OCI-LY7 (cell line): ENCODE measurements at regions not wholly inside any gene's neighbourhood (a gene's known extent, or its start where the extent isn't known, plus 50 kb on each side); places are given as distances from the start of the nearest gene placed in this dataset.

ENCODE experiments used
- BruUV-seq: library from RNA; stranded (reverse); fragments of 400-500 nt; replicated peaks from 2 replicates; lab custom pipeline; 2021; lab: Mats Ljungman, UMichigan
- CTCF ChIA-PET: fragments of 300-600 bp; sonication (Branson Sonifier 250); formaldehyde crosslinking; loops from one replicate; lab custom pipeline; 2022; ENCODE audit warnings: antibody characterized with exemption; ENCODE audit not compliant: unreplicated experiment; lab: Charles Lee
- POLR2A ChIA-PET: fragments of 300-600 bp; sonication (Branson Sonifier 250); formaldehyde crosslinking; loops from one replicate; lab custom pipeline; 2022; ENCODE audit warnings: antibody characterized with exemption; lab: Charles Lee
- DNase-seq: peaks from one replicate; pipeline ENCODE4 v3.0.0-alpha.2; 2015; ENCODE audit warnings: low spot score
- H2AFZ ChIP-seq: fragments of 200-600 bp; sonication (generic), shearing (Covaris generic); 2 replicates; pipeline ENCODE4 v1.6.1; 2014; ENCODE audit warnings: mild to moderate bottlenecking, antibody characterized with exemption, low read length, moderate library complexity
- H3K27ac ChIP-seq: fragments of 200-600 bp; sonication (generic); 2 replicates; pipeline ENCODE4 v1.5.1; 2014; ENCODE audit warnings: mixed run types, low read depth, mild to moderate bottlenecking, moderate library complexity, low read length, inconsistent platforms; ENCODE audit not compliant: poor library complexity, severe bottlenecking
- H3K36me3 ChIP-seq: fragments of 200-600 bp; sonication (generic); 2 replicates; pipeline ENCODE4 v1.6.1; 2014; ENCODE audit warnings: mild to moderate bottlenecking, antibody characterized with exemption, low read length, moderate library complexity, mixed read lengths; ENCODE audit not compliant: insufficient read depth
- H3K4me1 ChIP-seq: fragments of 200-600 bp; sonication (generic); 2 replicates; pipeline ENCODE4 v1.5.1; 2014; ENCODE audit warnings: mild to moderate bottlenecking, low read length; ENCODE audit not compliant: insufficient read depth, poor library complexity, severe bottlenecking
- H3K4me2 ChIP-seq: fragments of 200-600 bp; sonication (generic); 2 replicates; pipeline ENCODE4 v1.6.1; 2014; ENCODE audit warnings: mild to moderate bottlenecking, low read length
- H3K4me3 ChIP-seq: fragments of 200-600 bp; sonication (generic); 2 replicates; pipeline ENCODE4 v1.5.1; 2014; ENCODE audit warnings: mild to moderate bottlenecking, low read depth, low read length; ENCODE audit not compliant: poor library complexity, severe bottlenecking
- H3K79me2 ChIP-seq: fragments of 200-600 bp; sonication (generic); 2 replicates; pipeline ENCODE4 v1.6.1; 2016; ENCODE audit warnings: low read depth, mild to moderate bottlenecking, low read length, moderate library complexity, mixed read lengths; ENCODE audit not compliant: insufficient read depth
- H3K9me2 ChIP-seq: fragments of 200-600 bp; sonication (generic); 2 replicates; pipeline ENCODE4 v1.6.1; 2016; ENCODE audit warnings: mild to moderate bottlenecking, low read length, mixed read lengths; ENCODE audit not compliant: insufficient read depth
- H3K9me3 ChIP-seq: fragments of 200-600 bp; sonication (generic); 2 replicates; pipeline ENCODE4 v1.6.1; 2014; ENCODE audit warnings: mild to moderate bottlenecking, mixed run types, low read length, mixed read lengths
- H4K20me1 ChIP-seq: fragments of 200-600 bp; sonication (generic); 2 replicates; pipeline ENCODE4 v1.6.1; 2014; ENCODE audit warnings: mild to moderate bottlenecking, antibody characterized with exemption, low read length, moderate library complexity, mixed read lengths; ENCODE audit not compliant: insufficient read depth
- EZH2phosphoT487 ChIP-seq: fragments of 200-600 bp; sonication (generic); IDR thresholded peaks from 2 replicates; pipeline ENCODE4 v1.6.1; 2018; ENCODE audit warnings: low read depth, borderline replicate concordance, mild to moderate bottlenecking, mixed run types, antibody characterized with exemption, low read length, moderate library complexity, mixed read lengths
- intact Hi-C: fragments of 100-400 bp; cut with micrococcal nuclease; formaldehyde crosslinking; loops from one replicate; pipeline ENCODE4 v1.10.0; 2022; ENCODE audit not compliant: unreplicated experiment
- TF ChIP-seq, protein P1 (sequence below): fragments of 200-600 bp; sonication (generic); conservative IDR thresholded peaks from 2 replicates; pipeline ENCODE4 v1.5.1; 2014; ENCODE audit warnings: mild to moderate bottlenecking, antibody characterized with exemption, low read length, moderate library complexity, mixed read lengths

DNA sequence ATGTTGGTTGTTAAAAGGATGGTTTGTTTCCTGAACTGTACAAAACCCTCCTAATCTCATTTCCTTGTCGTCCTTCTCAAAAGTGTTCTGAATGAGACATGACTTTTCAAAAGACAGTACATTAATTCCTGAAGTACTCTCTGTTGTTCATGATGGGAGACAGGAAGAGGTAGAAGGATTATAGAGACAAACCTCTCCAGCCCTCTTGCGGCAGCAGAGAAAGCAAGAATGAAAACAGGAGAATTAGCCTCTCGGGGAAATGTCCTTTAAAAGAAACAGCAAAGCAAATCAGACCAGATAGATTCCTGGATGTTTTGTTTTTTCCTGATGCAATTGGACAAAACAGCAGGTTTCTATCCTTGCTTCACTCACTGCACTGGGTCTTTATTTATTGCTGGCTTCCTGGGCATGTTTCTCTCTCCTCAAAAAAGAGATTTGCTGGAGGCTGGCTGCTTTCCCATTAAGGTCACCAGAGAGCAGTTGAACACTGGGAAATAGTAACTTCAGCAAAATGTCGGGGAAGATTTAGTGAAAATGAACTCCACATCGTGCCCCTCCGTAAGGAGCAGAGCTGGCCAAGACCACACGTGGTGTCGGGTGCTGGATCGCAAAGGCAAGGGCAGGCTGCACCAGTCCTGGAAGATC lies 145.8 kb upstream of the SYT6 start:
- Histone ChIP-seq H4K20me1 (no peaks in the 10 kb centered on the region), H3K4me1 (no peaks in the 10 kb centered on the region), H3K36me3 (no peaks in the 10 kb centered on the region), H2AFZ (no peak overlapping the region), H3K4me3 (no peak overlapping the region), H3K9me3 (no peaks in the 10 kb centered on the region), H3K79me2 (no peaks in the 10 kb centered on the region), H3K27ac (no peak overlapping the region), H3K4me2 (no peak overlapping the region), H3K9me2 (no peaks in the 10 kb centered on the region)
- ChIA-PET POLR2A (no interaction called here), CTCF (no interaction called here)
- intact Hi-C loops = no loop called here
- BruUV-seq = no TSS peak
- DNase-seq = no peak
- TF ChIP-seq, protein P1, sequence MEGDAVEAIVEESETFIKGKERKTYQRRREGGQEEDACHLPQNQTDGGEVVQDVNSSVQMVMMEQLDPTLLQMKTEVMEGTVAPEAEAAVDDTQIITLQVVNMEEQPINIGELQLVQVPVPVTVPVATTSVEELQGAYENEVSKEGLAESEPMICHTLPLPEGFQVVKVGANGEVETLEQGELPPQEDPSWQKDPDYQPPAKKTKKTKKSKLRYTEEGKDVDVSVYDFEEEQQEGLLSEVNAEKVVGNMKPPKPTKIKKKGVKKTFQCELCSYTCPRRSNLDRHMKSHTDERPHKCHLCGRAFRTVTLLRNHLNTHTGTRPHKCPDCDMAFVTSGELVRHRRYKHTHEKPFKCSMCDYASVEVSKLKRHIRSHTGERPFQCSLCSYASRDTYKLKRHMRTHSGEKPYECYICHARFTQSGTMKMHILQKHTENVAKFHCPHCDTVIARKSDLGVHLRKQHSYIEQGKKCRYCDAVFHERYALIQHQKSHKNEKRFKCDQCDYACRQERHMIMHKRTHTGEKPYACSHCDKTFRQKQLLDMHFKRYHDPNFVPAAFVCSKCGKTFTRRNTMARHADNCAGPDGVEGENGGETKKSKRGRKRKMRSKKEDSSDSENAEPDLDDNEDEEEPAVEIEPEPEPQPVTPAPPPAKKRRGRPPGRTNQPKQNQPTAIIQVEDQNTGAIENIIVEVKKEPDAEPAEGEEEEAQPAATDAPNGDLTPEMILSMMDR = no peak
- no peak for TF ChIP-seq EZH2phosphoT487

DNA sequence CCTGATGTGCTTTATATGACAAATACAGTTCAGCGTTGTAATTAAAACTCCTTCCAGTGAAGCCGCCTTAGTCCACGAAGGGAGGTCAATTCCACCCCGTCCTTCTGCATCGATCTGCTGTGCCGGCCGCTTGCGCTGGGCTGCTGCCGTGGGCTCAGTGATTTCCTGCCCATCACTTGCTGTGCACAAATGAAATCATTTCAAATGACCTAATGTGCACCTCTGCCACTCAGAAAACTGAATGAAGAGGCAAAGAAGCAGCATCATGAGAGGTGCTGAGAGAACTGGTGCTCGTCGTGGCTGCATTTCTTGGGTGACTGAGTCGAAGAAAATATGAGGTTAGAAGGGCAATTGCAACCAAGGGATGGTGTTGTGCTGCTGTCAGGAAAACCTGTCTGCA lies 144.3 kb upstream of the SYT6 start:
- DNase-seq = no peak
- TF ChIP-seq EZH2phosphoT487 = no peak
- TF ChIP-seq, protein P1 = no peak
- Histone ChIP-seq H3K79me2 (no peaks in the 10 kb centered on the region), H2AFZ (no peak overlapping the region), H4K20me1 (no peaks in the 10 kb centered on the region), H3K4me1 (no peaks in the 10 kb centered on the region), H3K9me2 (no peaks in the 10 kb centered on the region; the same call in 1 of the 2 replicates), H3K9me3 (no peaks in the 10 kb centered on the region), H3K4me2 (no peak overlapping the region), H3K4me3 (no peak overlapping the region), H3K36me3 (no peaks in the 10 kb centered on the region), H3K27ac (no peak overlapping the region)
- intact Hi-C loops = no loop called here
- POLR2A ChIA-PET = no interaction called here
- BruUV-seq = no TSS peak
- CTCF ChIA-PET = no interaction called here

DNA sequence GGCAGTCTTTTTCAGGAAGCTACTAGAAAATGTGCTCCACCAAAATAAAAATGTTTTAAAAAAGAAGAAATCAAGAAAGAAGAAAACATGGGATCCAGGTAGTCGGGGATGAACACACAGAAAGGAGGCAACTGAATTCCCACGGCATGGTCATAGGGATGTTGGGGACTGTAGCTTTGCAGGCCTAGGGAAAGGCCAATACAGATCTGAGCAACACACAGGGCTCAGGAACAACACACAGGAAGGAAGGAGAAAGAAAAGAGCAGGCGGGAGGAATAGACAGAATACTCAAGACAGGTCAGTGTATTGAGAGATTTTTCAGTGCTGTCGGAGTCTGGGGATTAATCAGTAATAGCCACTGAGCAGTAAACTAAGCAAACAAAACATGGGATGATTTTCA lies 142.7 kb upstream of the SYT6 start:
- H3K4me3 ChIP-seq = no peak overlapping the region
- intact Hi-C loops = no loop called here
- H3K36me3 ChIP-seq = no peaks in the 10 kb centered on the region
- H3K4me2 ChIP-seq = no peak overlapping the region
- ChIA-PET POLR2A (no interaction called here), CTCF (no interaction called here)
- H3K4me1 ChIP-seq = no peaks in the 10 kb centered on the region
- no peak for DNase-seq
- no TSS peak for BruUV-seq
- no peaks in the 10 kb centered on the region; the same call in 1 of the 2 replicates for H3K9me2 ChIP-seq
- no peaks in the 10 kb centered on the region for H4K20me1 ChIP-seq
- H2AFZ ChIP-seq = no peak overlapping the region
- H3K9me3 ChIP-seq = no peaks in the 10 kb centered on the region
- no peak overlapping the region for H3K27ac ChIP-seq
- H3K79me2 ChIP-seq = no peaks in the 10 kb centered on the region
- TF ChIP-seq, protein P1 = no peak
- TF ChIP-seq EZH2phosphoT487 = no peak
